Adrenal gland (tissue), 9 donors: ENCODE measurements at regions not wholly inside any gene's neighbourhood (a gene's known extent, or its start where the extent isn't known, plus 50 kb on each side); places are given as distances from the start of the nearest gene placed in this dataset.

Source experiments
- DNase-seq, 7 donors: peaks; one replicate each; pipeline ENCODE4 v3.0.0-alpha.2; 2019 to 2020
- H3K27ac ChIP-seq, 5 donors: fragments of 200-600 bp; sonication (generic) in 4 of 5; 1 replicate in 3 of 5; 2 replicates in 2 of 5; pipeline versions ENCODE4 v1.5.1 to v1.8.0; 2016 to 2020; ENCODE audit warnings: mild to moderate bottlenecking in 1 of 5
- H3K27me3 ChIP-seq: fragments of 200-600 bp; 2 replicates; pipeline ENCODE4 v1.8.0; 2021
- H3K36me3 ChIP-seq, 2 donors: fragments of 200-600 bp; replicated peaks in 1 of 2; 1 replicate in 1 of 2; 2 replicates in 1 of 2; pipeline versions ENCODE4 v1.5.1 to v1.8.0; 2018 to 2022
- H3K4me1 ChIP-seq, 2 donors: fragments of 200-600 bp; replicated peaks in 1 of 2; 1 replicate in 1 of 2; 2 replicates in 1 of 2; pipeline versions ENCODE4 v1.5.1 to v1.8.0; 2018 to 2021
- H3K4me3 ChIP-seq, 4 donors: fragments of 200-600 bp; sonication (generic) in 3 of 4; one replicate each; pipeline ENCODE4 v1.5.1; 2016 to 2018
- H3K9me3 ChIP-seq, 3 donors: fragments of 200-600 bp; sonication (generic) in 1 of 3; replicated peaks in 1 of 3; 1 replicate in 2 of 3; 2 replicates in 1 of 3; pipeline versions ENCODE4 v1.5.1 to v1.8.0; 2016 to 2021
- CTCF ChIP-seq, 6 experiments: fragments of 450-650 bp in 4 of 6; fragments of 200-600 bp in 2 of 6; sonication (generic) in 1 of 6; IDR thresholded peaks; 1 replicate in 5 of 6; 2 replicates in 1 of 6; pipeline versions ENCODE4 v1.5.1 to v1.8.0; 2016 to 2021; ENCODE audit warnings: antibody characterized with exemption in 6 of 6, mild to moderate bottlenecking in 2 of 6, moderate library complexity in 1 of 6
- POLR2A ChIP-seq, 2 donors: fragments of 450-650 bp; IDR thresholded peaks; one replicate each; pipeline ENCODE4 v1.6.1; 2017; ENCODE audit warnings: antibody characterized with exemption in 2 of 2, mild to moderate bottlenecking in 2 of 2, moderate library complexity in 1 of 2
- WGBS, 4 donors: extraction: QIAGEN DNeasy Blood & Tissue Kit in 2 of 4; methylation state at CpG; one replicate each; pipeline versions ENCODE4 v1.1.5 to v1.1.7; 2013 to 2017; 5-methylcytosine and 5-hydroxymethylcytosine counted together
- intact Hi-C, 2 donors: fragments of 100-400 bp; cut with DNase I; formaldehyde crosslinking; loops; one replicate each; pipeline versions ENCODE4 v1.14.1 to v1.15.0; 2022 to 2023
- donor health status: healthy with polysubstance abuse.
- donor health status: Bipolar disorder and iron deficiency.
- donor health status: DM: yes; HTN: yes; CAD: no.
- donor health status: DM: no; HTN: no; CAD: no.
- donor health status: DM: no; HTN: no; CAD: no.

DNA sequence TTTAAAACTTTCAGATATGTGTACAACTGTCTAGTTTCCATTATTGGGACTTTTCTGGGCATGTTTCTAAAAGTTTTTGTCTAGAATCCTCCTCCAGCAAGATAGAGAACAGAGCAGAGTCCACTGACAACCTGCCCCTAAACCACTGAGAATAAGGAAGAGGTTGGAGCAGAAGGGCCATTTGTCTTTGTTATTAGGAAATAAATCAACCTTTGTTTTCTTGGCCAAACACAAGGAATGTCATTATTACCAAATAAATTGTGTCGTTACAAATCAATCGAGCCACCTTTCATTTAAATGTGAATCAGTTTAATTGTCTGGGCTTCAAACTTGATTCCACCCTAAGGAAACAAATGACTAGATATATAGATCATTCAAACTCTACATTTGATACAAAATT is 81.4 kb downstream of the GAS1 start:
- WGBS, 4 donors: 62 to 80% (median 70%) methylated on average over 2 of the region's 2 CpGs
- no peak for DNase-seq
- intact Hi-C loops: no loop called here

DNA sequence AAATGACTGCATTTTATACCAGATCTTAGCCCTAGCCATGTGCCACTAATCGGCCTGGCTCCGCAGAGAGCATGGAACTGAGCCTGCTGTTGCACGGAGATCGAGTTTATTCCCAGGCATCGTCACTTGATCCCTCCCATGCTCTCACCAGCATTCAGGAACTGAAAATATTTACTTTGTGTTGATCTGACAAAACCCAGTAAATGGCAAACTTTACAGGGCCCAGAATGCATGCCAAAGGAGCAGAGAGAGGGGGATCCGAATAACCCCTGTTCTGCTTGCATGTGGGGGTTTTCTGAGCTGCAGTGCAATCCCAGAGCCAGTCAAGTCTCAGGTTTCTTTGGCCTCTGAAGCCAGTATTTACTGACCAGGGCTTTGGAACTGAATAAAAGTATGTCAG is 87.3 kb downstream of the GAS1 start:
- H3K36me3 ChIP-seq: no peaks in the 10 kb centered on the region
- H3K4me1 ChIP-seq: no peaks in the 10 kb centered on the region
- intact Hi-C loops: no loop called here
- no peak overlapping the region for H3K27ac ChIP-seq
- no peaks in the 10 kb centered on the region for H3K27me3 ChIP-seq
- no peak for TF ChIP-seq CTCF (IDR thresholded peaks at IDR 0.05)
- no peak for TF ChIP-seq POLR2A (IDR thresholded peaks at IDR 0.05)
- H3K4me3 ChIP-seq: no peak overlapping the region
- 78 to 83% (median 81%) methylated on average over 6 of the region's 6 CpGs for WGBS, 4 donors
- DNase-seq: no peak
- H3K9me3 ChIP-seq: no peaks in the 10 kb centered on the region

More for the DNA sequence above, 81.4 kb downstream of the GAS1 start:
- H3K4me3 ChIP-seq: no peak overlapping the region
- no peaks in the 10 kb centered on the region for H3K36me3 ChIP-seq
- H3K27me3 ChIP-seq: no peaks in the 10 kb centered on the region
- no peak overlapping the region for H3K27ac ChIP-seq
- no peaks in the 10 kb centered on the region for H3K4me1 ChIP-seq
- H3K9me3 ChIP-seq: no peaks in the 10 kb centered on the region
- no peak for TF ChIP-seq CTCF (IDR thresholded peaks at IDR 0.05)
- TF ChIP-seq POLR2A (IDR thresholded peaks at IDR 0.05): no peak

- no peak for TF ChIP-seq POLR2A (IDR thresholded peaks at IDR 0.05)
- no peak for TF ChIP-seq CTCF (IDR thresholded peaks at IDR 0.05)
- intact Hi-C loops: no loop called here
- DNase-seq: no peak
These were observed 88.2 kb downstream of the GAS1 start for GRCh38 chr9:86859056-86859455.

DNA sequence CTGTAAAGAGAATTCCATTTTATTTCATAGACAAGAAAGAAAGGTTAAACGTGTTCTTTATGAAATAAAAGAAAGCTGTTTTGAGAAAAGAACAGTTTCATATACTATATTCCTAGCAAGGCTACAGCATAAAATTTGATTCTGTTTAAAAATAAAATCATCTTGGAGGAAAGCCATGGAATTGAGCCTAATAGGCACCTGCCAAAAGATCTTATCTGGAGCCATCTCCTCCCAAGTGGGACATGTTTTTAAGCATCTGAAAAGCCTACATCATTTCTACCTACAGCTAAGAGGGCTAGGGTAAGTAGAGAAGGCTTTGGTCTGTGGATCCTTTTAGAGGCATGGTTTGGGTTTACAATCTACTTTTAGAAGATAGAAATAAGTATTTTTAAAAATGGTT is 89.3 kb downstream of the GAS1 start:
- H3K36me3 ChIP-seq: no peaks in the 10 kb centered on the region
- TF ChIP-seq POLR2A (IDR thresholded peaks at IDR 0.05) (no peak), CTCF (IDR thresholded peaks at IDR 0.05) (no peak)
- no peak overlapping the region for H3K4me3 ChIP-seq
- no peaks in the 10 kb centered on the region for H3K4me1 ChIP-seq
- no peaks in the 10 kb centered on the region for H3K27me3 ChIP-seq
- H3K9me3 ChIP-seq: no peaks in the 10 kb centered on the region
- no peak overlapping the region for H3K27ac ChIP-seq
- WGBS, 4 donors: 47 to 64% (median 54%) methylated on average over 1 of the region's 1 CpG
- DNase-seq: no peak
- intact Hi-C loops: no loop called here

More at GRCh38 chr9:86859056-86859455, 88.2 kb downstream of the GAS1 start:
- Histone ChIP-seq H3K4me3 (no peak overlapping the region), H3K9me3 (no peaks in the 10 kb centered on the region), H3K4me1 (no peaks in the 10 kb centered on the region), H3K27ac (no peak overlapping the region), H3K36me3 (no peaks in the 10 kb centered on the region), H3K27me3 (no peaks in the 10 kb centered on the region)
- 90 to 94% (median 92%) methylated on average over 3 of the region's 3 CpGs for WGBS, 4 donors
